ENCODE measurements at regions not wholly inside any gene's neighbourhood (a gene's known extent, or its start where the extent isn't known, plus 50 kb on each side); places are given as distances from the start of the nearest gene placed in this dataset.
A peak's percentile ranks its signal among the peaks of the same experiment; 100 is the strongest.
"Not testable (repeated sequence)": the region's sequence is repeated elsewhere in the genome, so short reads cannot be mapped to it uniquely, and the experiment has no call there.

GRCh38 chr5:134471858-134472449, 53.5 kb upstream of the JADE2 start:
- not testable (repeated sequence) for DNase-seq

DNA sequence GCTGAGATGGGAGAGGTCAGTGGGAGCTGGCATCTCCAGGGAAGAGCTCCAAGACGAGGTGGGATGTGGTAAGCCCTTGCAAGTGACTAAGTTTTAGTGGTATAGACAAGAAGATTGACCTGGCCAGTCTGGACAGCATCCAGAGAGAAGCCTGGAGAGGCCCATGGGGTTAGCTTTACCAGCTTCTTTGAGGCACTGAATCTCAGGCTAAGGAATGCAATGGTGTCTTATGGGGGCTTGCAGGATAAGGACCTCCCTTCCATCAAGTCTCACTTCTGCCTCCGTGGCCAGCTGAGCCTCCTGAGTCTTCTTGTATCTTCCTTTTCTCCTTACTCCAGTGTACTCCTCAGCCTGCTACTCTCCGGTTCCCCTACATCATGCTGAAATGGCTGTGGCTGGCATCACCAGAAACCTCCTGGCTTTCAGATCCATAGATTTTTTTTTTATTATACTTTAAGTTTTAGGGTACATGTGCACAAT, 56.5 kb upstream of the JADE2 start:
- no peak for DNase-seq

DNA sequence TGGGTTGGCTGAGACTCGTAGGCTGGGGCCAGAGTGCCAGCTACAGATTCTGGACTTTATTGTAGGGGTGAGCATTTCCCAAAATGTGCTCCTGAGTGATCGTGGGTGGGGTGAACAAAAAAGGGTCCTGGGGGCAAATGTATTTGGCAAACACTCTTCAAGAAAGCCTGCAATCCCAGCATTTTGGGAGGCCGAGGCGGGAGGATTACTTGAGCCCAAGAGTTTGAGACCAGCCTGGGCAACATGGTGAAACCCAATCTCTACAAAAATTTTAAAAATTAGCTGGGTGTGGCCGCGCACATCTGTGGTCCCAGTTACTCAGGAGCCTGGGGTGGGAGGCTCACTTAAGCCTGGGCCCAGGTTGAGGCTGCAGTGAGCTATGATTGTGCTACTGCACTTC, 55.5 kb upstream of the CDKN2AIPNL start:
- DNase-seq, result no peak

- peak; percentile 59 for DNase-seq
Measured at GRCh38 chr5:134466241-134467069, 54.8 kb upstream of the CDKN2AIPNL start.

DNA sequence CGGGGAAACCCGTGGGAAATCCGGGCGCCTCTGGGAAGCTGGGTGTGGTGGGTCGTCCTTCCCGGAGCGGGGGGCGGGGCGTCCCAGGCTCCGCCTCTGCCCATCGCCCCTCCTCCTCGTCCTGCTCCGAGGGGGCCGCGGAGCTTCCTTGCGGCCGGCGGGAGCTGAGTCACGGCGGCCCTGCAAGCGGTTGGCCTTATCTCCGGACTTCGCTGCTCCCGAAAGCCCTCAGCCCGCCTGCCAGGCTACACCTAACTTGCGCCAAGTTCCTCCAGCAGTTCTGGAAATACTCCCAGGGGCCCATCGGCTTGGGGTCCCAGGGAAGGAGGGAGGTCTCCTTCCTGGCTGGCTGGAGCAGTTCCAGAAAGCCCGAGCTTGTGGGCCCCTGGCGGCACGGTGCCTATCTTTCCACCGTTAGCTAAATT, 54.1 kb upstream of the CDKN2AIPNL start:
- DNase-seq, result peak; percentile 78

DNA sequence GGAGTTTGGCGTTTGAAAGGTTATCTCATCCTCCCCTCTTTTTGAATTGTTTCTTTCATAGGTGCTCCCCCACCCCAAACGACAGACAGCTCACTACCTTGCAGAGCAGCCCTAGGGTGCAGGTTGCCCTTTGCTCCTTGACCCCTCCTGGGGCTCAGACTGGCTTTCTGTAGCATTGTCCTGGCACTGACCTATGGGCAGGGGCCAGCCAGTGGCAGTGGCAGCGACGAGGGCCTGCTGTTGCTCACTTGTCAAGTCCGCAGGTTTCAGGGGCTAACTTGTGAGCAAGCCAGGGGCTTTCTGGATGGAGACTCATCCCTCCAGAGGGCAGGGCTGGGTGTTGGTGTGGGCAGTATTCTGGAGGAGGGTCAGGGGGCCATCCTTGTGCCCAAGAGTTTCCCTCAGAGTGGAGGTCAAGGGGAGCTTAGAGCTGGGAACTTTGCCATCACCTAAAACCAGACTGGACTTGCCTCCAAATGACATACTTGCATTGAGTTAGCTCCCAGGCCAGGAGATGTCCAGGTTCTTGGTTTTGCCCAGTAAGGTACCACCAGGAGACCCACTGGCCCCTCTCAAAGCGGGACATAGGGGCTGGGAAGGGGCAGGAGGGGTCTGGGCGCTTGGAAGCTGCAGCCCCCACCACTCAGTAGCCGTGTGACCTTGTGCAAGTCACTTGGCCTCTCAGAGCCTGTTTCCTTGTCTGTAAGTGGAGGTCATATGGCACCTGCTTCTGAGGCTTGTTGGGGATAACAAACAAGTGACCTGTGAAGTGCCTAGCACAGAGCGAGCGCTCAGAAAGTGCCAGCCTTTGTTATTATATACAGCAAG, 53.5 kb upstream of the CDKN2AIPNL start:
- no peak for DNase-seq

- DNase-seq, result peak; percentile 9
Measured at GRCh38 chr5:134463991-134464760, 52.5 kb upstream of the CDKN2AIPNL start.

DNA sequence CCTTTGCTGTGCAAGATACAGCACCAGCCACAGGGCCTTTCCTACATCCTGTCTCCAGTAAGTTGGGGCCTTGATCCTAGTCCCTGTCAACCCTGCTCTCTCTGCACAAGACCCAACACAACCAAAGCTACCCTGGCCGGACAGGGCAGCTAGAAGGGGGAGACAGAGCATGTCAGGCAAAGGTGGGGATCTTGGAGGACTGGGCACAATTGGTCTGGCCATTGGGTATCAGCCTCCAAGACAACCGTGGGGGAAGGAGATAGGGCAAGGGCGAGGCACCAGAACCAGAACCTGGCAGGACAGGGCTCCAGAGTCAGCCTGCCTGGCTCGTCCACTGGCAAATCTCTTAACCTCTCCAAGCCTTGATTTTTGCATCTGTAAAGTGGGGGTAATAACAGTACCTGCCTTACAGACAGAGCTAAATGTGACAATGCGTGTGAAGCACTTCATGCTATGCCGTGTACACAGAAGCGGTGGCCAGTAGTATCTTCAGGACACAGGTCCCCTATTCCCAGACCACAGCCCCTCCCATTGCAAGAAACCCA, 51.6 kb upstream of the CDKN2AIPNL start:
- no peak for DNase-seq

DNA sequence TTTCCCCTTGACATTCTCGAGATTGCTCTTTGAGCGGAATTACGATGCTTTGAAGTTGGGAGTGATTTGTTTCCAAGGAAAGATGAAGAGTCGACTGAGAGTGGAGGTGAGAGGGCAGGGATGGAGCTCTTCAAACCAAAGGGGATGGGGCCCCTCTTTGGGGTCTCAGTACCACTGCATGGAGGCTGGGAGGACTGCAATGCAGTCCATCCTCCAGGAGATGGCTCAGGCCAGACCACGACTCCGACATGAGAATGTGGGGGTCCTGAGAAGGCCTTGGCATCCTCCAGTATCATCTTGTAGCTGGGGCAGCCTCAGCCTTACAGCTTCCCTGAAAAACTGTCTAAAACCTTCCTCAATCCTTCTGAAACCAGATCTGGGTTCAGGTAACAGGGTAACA, 51.1 kb upstream of the CDKN2AIPNL start:
- DNase-seq, result no peak

- DNase-seq, result no peak
Measured at GRCh38 chr5:134462047-134462575, 50.4 kb upstream of the CDKN2AIPNL start.
